PC-3 (cell line): ENCODE measurements at regions not wholly inside any gene's neighbourhood (a gene's known extent, or its start where the extent isn't known, plus 50 kb on each side); places are given as distances from the start of the nearest gene placed in this dataset.

Source experiments
- ATAC-seq: fragments of 200-7000 bp; cut with Tn5 transposase; 2 replicates; pipeline ENCODE4 v1.9.1; 2020; ENCODE audit warnings: mild to moderate bottlenecking, moderate library complexity
- BruUV-seq: library from RNA; stranded (reverse); fragments of 400-500 nt; replicated peaks from 2 replicates; lab custom pipeline; 2021; lab: Mats Ljungman, UMichigan
- CTCF ChIA-PET: fragments of 300-600 bp; sonication (Branson Sonifier 250); formaldehyde crosslinking; loops from one replicate; lab custom pipeline; 2022; ENCODE audit warnings: antibody characterized with exemption; lab: Charles Lee
- POLR2A ChIA-PET: fragments of 300-600 bp; sonication (Branson Sonifier 250); formaldehyde crosslinking; loops from one replicate; lab custom pipeline; 2022; ENCODE audit warnings: antibody characterized with exemption; ENCODE audit not compliant: unreplicated experiment; lab: Charles Lee
- DNase-seq: peaks from one replicate; pipeline ENCODE4 v3.0.0-alpha.2; 2015
- H2AFZ ChIP-seq: fragments of 300-600 bp; sonication (generic); 2 replicates; pipeline ENCODE4 v1.6.0; 2016; ENCODE audit warnings: antibody characterized with exemption, low read length
- H3F3A ChIP-seq: fragments of 300-600 bp; sonication (generic); one replicate; pipeline ENCODE4 v1.6.0; 2017; ENCODE audit warnings: antibody characterized with exemption, low read length, control low read depth, mild to moderate bottlenecking; ENCODE audit not compliant: unreplicated experiment
- H3K27ac ChIP-seq: fragments of 300-600 bp; sonication (generic); 2 replicates; pipeline ENCODE4 v1.5.1; 2016; ENCODE audit warnings: mild to moderate bottlenecking, low read length
- H3K27me3 ChIP-seq: fragments of 300-600 bp; sonication (generic); 2 replicates; pipeline ENCODE4 v1.6.1; 2016; ENCODE audit warnings: low read length, mixed read lengths
- H3K36me3 ChIP-seq: fragments of 300-600 bp; sonication (generic); 2 replicates; pipeline ENCODE4 v1.6.1; 2016; ENCODE audit warnings: low read depth, mixed run types, low read length, mixed read lengths
- H3K4me1 ChIP-seq: fragments of 300-600 bp; sonication (generic); 2 replicates; pipeline ENCODE4 v1.5.1; 2016; ENCODE audit warnings: low read length; ENCODE audit not compliant: insufficient read depth
- H3K4me2 ChIP-seq: fragments of 300-600 bp; sonication (generic); 2 replicates; pipeline ENCODE4 v1.6.0; 2016; ENCODE audit warnings: low read length
- H3K4me3 ChIP-seq: fragments of 300-600 bp; sonication (generic); 2 replicates; pipeline ENCODE4 v1.5.1; 2016; ENCODE audit warnings: mild to moderate bottlenecking, low read length, mixed read lengths
- H3K79me2 ChIP-seq: fragments of 300-600 bp; sonication (generic); 2 replicates; pipeline ENCODE4 v1.6.1; 2017; ENCODE audit warnings: low read length, mixed read lengths
- H3K9ac ChIP-seq: fragments of 300-600 bp; sonication (generic); 2 replicates; pipeline ENCODE4 v1.6.0; 2016; ENCODE audit warnings: mild to moderate bottlenecking, low read length
- H3K9me2 ChIP-seq: fragments of 300-600 bp; sonication (generic); replicated peaks from 2 replicates; pipeline ENCODE4 v1.6.1; 2016; ENCODE audit warnings: mixed run types, low read length, mixed read lengths
- H3K9me3 ChIP-seq: fragments of 300-600 bp; sonication (generic); 2 replicates; pipeline ENCODE4 v1.6.1; 2016; ENCODE audit warnings: low read length, mixed read lengths
- H4K20me1 ChIP-seq: fragments of 300-600 bp; sonication (generic); 2 replicates; pipeline ENCODE4 v1.6.1; 2016; ENCODE audit warnings: low read length, mixed read lengths
- EZH2 ChIP-seq: fragments of 300-600 bp; sonication (generic); IDR thresholded peaks from one replicate; pipeline ENCODE4 v1.6.1; 2017; ENCODE audit warnings: antibody characterized with exemption, mild to moderate bottlenecking, low read length; ENCODE audit not compliant: unreplicated experiment
- EZH2phosphoT487 ChIP-seq: fragments of 300-600 bp; sonication (generic); IDR thresholded peaks from 2 replicates; pipeline ENCODE4 v1.6.1; 2018; ENCODE audit warnings: mild to moderate bottlenecking, antibody characterized with exemption, low read length, borderline replicate concordance
- intact Hi-C: fragments of 100-400 bp; cut with micrococcal nuclease; formaldehyde crosslinking; loops from 2 replicates; pipeline ENCODE4 v1.9.0; 2023
- TF ChIP-seq, protein P1 (sequence below): fragments of 300-600 bp; sonication (generic); conservative IDR thresholded peaks from 2 replicates; pipeline ENCODE4 v1.5.1; 2017; ENCODE audit warnings: antibody characterized with exemption, low read depth, mild to moderate bottlenecking, low read length

DNA sequence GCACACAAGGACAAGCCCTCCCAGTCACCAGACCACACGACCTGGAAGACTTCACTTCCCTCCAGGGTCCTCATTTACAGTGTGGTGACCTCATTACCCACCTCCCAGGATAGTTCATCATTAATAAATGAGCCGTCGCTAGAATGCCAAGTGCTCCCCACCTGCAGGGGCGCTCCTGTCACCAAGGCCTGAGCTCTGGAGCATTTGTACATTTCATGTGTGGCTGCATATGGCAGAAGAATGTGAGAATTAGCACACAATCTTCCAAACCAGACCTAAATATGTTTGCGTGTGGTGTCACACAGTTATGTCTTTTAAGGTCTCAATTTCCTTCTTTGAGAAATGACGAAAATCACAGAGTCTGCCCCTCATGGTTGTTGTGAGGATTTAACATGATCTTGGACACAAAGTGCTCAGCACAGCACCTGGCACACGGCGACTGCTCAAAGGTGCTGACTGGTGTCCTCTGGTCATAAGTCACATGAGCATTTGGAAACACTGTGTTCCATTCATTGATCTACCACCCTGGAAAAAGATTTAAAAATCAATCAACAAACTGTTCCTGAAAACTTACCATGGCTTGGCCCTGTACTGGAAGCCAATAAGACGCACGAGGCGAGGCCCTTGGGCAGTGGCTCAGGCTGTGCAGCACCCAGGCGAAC lies 150.6 kb upstream of the SPACA7 start:
- ATAC-seq, result no peak
- Histone ChIP-seq H3K4me3 (no peak overlapping the region), H3K4me2 (no peak overlapping the region), H3F3A (no peaks in the 10 kb centered on the region), H2AFZ (no peak overlapping the region), H3K4me1 (no peaks in the 10 kb centered on the region), H3K9me2 (no peaks in the 10 kb centered on the region), H3K27me3 (peaks cover 45% of the 10 kb centered on the region), H3K79me2 (no peaks in the 10 kb centered on the region), H3K9ac (no peak overlapping the region), H3K36me3 (no peaks in the 10 kb centered on the region), H4K20me1 (no peaks in the 10 kb centered on the region), H3K9me3 (no peaks in the 10 kb centered on the region), H3K27ac (no peak overlapping the region)
- TF ChIP-seq, protein P1, sequence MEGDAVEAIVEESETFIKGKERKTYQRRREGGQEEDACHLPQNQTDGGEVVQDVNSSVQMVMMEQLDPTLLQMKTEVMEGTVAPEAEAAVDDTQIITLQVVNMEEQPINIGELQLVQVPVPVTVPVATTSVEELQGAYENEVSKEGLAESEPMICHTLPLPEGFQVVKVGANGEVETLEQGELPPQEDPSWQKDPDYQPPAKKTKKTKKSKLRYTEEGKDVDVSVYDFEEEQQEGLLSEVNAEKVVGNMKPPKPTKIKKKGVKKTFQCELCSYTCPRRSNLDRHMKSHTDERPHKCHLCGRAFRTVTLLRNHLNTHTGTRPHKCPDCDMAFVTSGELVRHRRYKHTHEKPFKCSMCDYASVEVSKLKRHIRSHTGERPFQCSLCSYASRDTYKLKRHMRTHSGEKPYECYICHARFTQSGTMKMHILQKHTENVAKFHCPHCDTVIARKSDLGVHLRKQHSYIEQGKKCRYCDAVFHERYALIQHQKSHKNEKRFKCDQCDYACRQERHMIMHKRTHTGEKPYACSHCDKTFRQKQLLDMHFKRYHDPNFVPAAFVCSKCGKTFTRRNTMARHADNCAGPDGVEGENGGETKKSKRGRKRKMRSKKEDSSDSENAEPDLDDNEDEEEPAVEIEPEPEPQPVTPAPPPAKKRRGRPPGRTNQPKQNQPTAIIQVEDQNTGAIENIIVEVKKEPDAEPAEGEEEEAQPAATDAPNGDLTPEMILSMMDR, result no peak; the same call in 1 of the 2 replicates
- TF ChIP-seq EZH2 (no peak), EZH2phosphoT487 (no peak)
- DNase-seq, result no peak
- no TSS peak for BruUV-seq
- intact Hi-C loops, result no loop called here
- POLR2A ChIA-PET, result no interaction called here
- CTCF ChIA-PET, result no interaction called here

DNA sequence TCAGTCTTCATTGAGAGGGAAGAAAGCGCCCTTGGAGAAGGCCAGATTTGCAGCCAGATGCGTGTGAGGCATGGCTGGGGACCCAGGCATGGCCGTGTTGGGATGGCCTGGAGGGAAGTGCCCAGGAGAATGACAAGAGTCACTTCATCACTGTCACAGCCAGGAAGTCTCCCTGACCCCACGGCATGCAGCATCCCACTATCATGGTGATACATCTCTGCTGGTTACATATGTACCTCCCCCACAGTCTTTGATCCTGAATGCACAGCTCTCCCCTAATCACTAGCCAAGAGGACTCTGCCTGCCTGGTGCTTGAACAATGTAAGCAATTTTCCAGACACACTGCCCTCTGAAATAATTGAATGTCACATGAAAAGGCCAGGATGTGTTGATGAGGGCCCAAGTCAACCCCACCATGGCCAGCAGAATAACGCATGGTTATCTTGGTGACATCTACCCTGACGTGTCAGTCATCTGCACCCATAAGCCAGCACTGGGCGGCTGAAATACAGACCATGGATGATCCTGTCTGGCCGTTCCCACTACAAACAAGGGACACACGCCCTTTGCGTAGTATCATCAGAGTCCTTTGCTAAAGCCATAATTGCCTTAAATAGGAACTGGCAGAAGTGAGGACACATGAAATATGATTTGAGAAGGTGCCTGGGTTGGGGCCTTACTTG lies 149.7 kb upstream of the SPACA7 start:
- Histone ChIP-seq H3K4me3 (no peak overlapping the region), H4K20me1 (no peaks in the 10 kb centered on the region), H3K79me2 (no peaks in the 10 kb centered on the region), H3K36me3 (no peaks in the 10 kb centered on the region), H3K9ac (no peak overlapping the region), H2AFZ (no peak overlapping the region), H3K9me2 (no peaks in the 10 kb centered on the region), H3K27ac (no peak overlapping the region), H3K9me3 (no peaks in the 10 kb centered on the region), H3K27me3 (peaks cover 48% of the 10 kb centered on the region), H3K4me1 (no peaks in the 10 kb centered on the region), H3F3A (no peaks in the 10 kb centered on the region), H3K4me2 (no peak overlapping the region)
- ChIA-PET POLR2A (no interaction called here), CTCF (no interaction called here)
- no peak for DNase-seq
- no TSS peak for BruUV-seq
- intact Hi-C loops, result no loop called here
- no peak for ATAC-seq
- TF ChIP-seq EZH2 (no peak), EZH2phosphoT487 (no peak)
- TF ChIP-seq, protein P1, result no peak

DNA sequence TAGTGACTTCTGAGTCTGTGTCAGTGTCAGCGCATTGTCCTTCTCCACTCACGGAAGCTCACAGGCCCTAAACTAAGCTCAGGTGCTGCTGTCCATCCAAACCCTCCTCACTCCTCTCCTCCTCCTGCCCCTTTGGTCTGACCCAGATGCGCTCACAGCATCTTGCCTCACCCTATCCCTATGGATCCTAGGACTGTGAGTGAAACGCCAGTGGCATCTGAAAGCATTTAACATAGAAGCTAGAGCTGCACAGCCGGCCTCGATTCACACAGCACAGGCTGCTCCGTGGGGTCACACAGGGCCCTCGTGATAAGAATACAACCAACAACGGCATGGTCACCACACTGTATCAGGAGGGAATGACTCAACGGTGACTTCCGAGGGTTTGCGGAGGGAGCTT lies 149.1 kb upstream of the SPACA7 start:
- H3F3A ChIP-seq, result no peaks in the 10 kb centered on the region
- H3K4me1 ChIP-seq, result no peaks in the 10 kb centered on the region
- H3K9me2 ChIP-seq, result no peaks in the 10 kb centered on the region
- peaks cover 53% of the 10 kb centered on the region for H3K27me3 ChIP-seq
- no peaks in the 10 kb centered on the region for H4K20me1 ChIP-seq
- ATAC-seq (no peak), DNase-seq (no peak)
- ChIA-PET CTCF (no interaction called here), POLR2A (no interaction called here)
- H3K27ac ChIP-seq, result no peak overlapping the region
- H3K79me2 ChIP-seq, result no peaks in the 10 kb centered on the region
- no peak overlapping the region for H3K9ac ChIP-seq
- no peak for TF ChIP-seq EZH2
- TF ChIP-seq, protein P1, result no peak
- TF ChIP-seq EZH2phosphoT487, result no peak
- H3K36me3 ChIP-seq, result no peaks in the 10 kb centered on the region
- no peaks in the 10 kb centered on the region for H3K9me3 ChIP-seq
- intact Hi-C loops, result no loop called here
- no TSS peak for BruUV-seq
- no peak overlapping the region for H2AFZ ChIP-seq
- no peak overlapping the region for H3K4me2 ChIP-seq
- no peak overlapping the region for H3K4me3 ChIP-seq
